ENCODE measurements at regions not wholly inside any gene's neighbourhood (a gene's known extent, or its start where the extent isn't known, plus 50 kb on each side); places are given as distances from the start of the nearest gene placed in this dataset.

- TF ChIP-seq, protein P1, sequence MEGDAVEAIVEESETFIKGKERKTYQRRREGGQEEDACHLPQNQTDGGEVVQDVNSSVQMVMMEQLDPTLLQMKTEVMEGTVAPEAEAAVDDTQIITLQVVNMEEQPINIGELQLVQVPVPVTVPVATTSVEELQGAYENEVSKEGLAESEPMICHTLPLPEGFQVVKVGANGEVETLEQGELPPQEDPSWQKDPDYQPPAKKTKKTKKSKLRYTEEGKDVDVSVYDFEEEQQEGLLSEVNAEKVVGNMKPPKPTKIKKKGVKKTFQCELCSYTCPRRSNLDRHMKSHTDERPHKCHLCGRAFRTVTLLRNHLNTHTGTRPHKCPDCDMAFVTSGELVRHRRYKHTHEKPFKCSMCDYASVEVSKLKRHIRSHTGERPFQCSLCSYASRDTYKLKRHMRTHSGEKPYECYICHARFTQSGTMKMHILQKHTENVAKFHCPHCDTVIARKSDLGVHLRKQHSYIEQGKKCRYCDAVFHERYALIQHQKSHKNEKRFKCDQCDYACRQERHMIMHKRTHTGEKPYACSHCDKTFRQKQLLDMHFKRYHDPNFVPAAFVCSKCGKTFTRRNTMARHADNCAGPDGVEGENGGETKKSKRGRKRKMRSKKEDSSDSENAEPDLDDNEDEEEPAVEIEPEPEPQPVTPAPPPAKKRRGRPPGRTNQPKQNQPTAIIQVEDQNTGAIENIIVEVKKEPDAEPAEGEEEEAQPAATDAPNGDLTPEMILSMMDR (conservative IDR thresholded peaks at IDR 0.05 in 1 of 2, IDR thresholded peaks at IDR 0.05 in 1 of 2; ENCODE audit: extremely low read depth in 1 of 2, insufficient read depth in 1 of 2, low read depth in 1 of 2, low read length in 2 of 2): no peak
- TF ChIP-seq EZH2 (IDR thresholded peaks at IDR 0.05; ENCODE audit: borderline replicate concordance, low read length): no peak
These were observed 96.2 kb upstream of the NAP1L1 start for GRCh38 chr12:76180401-76181277.

All from mammary epithelial cell (primary cell).